Activated CD4-positive, alpha-beta T cell treated with anti-CD3 and anti-CD28 coated beads for 24 hours (primary cell): ENCODE measurements at regions not wholly inside any gene's neighbourhood (a gene's known extent, or its start where the extent isn't known, plus 50 kb on each side); places are given as distances from the start of the nearest gene placed in this dataset.

Source experiments
- DNase-seq, 2 donors: peaks; one replicate each; pipeline ENCODE4 v3.0.0-alpha.2; 2020; ENCODE audit warnings: low read depth in 2 of 2

- DNase-seq = no peak
These were observed 228.9 kb downstream of the RBM43 start for GRCh38 chr2:151032741-151033191.

DNA sequence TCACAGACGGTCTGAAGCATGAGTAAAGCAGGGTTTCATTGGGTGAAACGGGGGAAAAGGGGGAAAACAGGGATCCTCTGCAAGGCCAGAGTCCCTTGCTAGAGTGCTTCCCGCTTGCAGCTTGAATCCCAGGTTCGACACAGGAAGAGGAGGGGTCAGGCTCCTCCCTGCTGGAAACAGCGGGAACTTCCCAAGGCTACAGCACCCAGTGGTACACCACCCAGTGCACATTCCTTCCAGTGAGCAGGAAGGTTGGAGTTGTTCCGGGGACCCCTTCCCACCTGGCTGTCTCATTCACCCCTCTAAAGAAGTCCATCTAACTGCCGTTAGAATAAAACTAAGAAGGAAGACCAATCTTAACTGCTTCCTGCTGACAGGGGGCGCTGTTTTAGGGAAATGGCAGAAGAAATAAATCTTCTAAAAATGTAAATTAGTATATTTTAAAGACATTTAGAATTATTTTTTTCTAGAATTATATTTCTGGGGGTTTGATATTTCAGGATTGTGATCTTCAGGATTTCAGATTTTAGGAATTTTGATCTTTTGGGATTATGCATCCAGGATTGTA, 230.9 kb downstream of the RBM43 start:
- DNase-seq = no peak

DNA sequence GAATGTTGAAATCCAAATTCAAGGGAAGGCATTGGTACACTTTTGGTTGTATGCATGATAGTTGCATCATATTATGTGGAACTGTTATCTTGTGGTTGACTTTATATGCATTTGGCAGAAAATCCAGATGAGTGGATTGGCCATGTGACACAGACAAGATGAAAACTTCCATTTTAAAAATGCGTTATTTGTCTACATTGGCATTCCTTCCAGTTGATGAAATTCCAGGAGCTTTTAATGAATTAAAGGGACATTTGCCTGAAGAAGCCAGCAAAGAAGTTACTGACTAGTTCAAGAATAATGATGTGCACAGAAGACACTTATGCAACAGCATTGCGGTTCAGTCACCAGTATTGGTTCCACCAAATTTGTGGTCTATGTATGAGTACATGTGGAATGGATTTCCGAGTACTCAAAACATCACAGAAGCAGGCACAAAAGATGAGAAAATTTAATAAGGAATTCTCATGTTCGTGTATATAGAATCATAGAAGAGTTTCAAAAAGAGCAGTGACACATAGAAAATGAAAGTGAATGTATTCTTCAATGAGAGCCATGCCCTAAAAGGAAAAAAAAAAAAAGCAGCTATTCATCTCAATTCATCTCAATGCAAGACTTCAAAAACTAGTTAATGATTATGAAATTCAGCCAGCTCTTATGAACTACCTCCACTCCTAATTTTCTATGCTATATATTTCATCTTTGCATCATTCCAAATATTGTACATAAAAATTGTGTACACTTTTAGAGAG, 232.1 kb downstream of the RBM43 start:
- DNase-seq = no peak

- DNase-seq = no peak
These were observed 232.9 kb downstream of the RBM43 start for GRCh38 chr2:151028691-151029176.

DNA sequence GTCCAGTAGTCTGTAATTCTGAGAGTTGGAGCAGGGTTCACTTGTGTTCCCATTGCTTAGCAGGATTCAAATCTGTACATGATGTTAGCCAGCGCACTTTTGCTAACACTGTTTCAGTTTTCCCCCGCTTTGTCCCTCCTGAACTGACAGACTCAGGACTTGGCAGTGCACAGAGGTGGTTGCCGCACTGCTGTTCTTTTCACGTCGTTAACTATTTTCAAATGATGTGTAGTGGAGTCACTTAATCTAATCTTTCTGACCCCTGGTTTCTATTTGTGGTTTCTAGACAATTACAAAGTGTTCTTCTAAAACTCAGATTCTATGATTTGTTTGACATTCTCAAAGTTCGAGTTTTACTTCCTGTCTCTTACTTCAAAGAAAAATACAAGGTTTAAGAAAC, 234.5 kb downstream of the RBM43 start:
- DNase-seq = no peak

GRCh38 chr2:151025816-151026215, 235.8 kb downstream of the RBM43 start:
- no peak for DNase-seq

DNA sequence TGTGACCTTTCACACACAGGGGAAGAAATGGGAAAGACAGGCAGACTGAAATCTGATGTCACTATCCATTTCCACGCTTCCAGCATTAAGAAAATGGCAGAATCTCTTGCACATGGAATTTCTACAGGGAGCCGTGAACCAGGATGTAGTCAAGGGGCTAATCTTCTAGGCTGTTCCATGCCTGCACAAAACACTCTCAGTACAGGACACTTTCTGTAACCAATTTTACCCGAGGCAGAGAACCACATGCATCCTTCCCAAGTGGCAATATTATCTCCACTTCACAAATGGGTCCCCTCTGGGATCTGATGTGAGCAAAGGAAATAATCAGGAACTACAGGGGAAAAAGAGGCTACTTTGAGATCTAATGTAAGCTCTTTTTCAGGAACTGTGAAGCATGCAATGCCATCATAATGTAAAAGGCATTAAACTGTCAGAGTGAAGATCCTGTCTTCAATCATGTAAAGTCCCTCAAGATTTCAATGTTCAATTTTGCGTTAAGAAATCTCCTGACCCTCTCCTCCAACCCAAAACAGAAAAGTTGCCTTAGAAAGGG, 236.9 kb downstream of the RBM43 start:
- DNase-seq = no peak

GRCh38 chr2:151021747-151022452, 239.8 kb downstream of the RBM43 start:
- DNase-seq = no peak

GRCh38 chr2:151020411-151020810, 241.3 kb downstream of the RBM43 start:
- DNase-seq = no peak

DNA sequence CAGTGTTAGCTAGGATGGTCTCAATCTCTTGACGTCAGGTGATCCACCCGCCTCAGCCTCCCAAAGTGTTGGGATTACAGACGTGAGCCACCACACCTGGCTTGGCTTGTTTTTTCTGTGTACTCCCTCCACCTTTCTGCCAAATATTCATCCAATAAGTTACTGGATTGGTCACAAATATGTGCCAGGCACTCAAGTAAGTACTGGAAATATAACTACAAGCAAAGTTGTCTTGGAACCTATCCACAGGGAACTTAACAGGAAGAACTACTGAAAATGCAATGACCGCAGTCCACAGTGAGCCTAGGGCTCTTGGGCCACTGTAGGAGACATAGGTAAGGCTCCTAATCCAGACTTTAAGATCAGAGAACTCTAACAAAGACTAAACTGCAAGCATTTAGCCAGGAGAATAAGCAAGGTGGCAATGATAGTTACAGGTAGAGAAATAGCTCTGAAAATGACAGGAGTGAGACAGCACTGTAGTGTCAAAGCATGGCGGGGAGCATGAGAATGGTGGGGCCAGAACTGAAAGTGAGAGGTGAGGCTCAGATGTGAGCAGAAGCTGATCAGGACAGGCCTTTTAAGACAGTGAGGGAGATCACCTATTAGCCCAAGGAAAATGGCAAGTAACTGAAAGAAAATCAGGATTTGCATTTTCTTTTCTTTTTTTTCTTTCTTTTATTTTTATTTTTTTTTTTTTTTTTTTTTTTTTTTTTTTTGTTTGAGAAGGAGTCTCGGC, 252.1 kb downstream of the RBM43 start:
- no peak for DNase-seq

- no peak for DNase-seq
These were observed 254.3 kb downstream of the RBM43 start for GRCh38 chr2:151007365-151007764.

GRCh38 chr2:151002959-151003600, 258.6 kb downstream of the RBM43 start:
- no peak for DNase-seq

DNA sequence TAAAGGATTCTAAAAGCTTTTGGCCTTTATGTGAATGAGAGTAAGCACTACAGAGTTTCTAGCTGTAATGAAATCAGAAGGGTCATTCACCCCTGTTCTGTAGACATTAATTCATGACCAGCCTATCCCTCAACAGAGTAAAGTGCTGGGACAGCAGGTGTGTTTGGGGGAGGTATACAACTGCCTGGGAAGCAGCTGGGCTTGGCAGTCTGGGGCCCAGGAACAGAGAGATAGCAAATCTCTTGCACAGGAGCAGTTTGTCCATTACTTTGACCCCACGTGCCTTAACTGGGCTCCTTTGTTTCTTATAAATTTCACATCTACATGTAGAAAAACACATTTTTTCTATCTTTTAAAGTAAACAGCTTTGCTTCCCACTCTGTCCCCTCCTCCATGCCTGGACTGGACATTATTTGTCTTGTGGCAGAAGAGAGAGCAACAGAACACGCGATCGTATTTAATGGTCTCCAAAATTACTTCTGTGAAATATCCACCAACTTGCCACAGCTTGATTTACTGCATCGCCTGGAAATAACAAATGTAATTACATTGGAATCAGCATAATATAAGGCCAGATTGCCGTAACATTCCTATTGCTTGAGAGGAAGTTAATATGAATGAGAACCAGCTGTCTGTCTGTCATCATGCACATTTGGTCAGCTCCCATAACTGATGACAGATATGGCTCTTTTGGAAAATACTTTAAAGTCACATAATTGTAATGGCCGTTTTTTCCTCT, 263.8 kb downstream of the RBM43 start:
- no peak for DNase-seq

DNA sequence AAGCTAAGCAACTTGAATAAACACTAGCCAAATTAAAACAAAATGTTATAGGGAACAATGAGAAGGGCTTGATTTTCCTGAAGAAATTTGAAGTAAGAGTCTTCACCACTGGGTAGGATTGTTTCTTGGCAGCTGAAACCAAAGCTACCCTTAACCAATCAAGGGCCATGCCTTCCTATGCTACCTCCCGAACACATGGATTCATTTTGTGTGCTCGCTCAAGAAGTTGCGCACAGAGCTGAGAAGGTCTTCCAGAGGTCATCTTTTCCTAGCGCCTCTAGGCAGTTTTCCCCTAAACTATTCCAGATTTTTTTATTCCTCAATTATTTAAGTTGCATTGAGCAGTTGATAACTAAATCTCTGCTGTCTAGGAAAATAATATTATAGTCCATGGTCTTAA, 264.6 kb downstream of the RBM43 start:
- DNase-seq = no peak

DNA sequence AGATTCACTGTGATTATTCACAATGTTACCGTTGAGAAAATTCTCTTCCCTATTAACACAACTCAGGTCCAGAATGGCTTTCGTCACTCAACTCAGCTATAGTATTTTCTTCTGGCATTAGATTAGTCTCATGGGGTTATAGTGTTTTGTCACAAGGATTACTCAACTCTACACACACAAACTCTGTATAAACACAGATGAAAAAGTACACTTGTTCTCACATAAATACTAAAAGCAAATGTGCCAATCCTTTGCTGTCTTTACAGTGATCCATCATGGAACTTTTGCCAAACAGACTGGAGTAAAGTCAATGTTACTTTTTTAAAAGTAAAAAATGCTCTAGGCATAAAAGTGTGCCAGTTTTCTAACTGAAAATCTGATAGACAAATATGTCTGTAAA, 267.6 kb downstream of the RBM43 start:
- DNase-seq = no peak

DNA sequence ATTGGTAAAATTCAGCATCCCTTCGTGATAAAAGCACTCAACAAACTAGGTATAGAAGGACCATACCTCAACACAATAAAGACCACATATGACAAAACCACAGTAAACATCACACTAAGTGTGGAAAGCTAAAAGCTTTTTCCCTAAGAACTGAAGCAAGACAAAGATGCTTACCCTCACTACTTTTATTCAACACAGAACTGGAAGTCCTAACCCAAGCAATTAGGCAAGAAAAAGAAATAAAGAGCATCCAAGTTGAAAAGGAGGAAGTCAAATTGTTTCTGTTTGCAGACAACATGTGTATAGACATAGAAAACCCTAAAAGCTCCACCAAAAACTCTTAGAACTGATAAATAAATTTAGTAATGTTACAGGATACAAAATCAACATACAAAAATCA, 271.7 kb downstream of the RBM43 start:
- no peak for DNase-seq

GRCh38 chr2:150985741-150986140, 275.9 kb downstream of the RBM43 start:
- no peak for DNase-seq

DNA sequence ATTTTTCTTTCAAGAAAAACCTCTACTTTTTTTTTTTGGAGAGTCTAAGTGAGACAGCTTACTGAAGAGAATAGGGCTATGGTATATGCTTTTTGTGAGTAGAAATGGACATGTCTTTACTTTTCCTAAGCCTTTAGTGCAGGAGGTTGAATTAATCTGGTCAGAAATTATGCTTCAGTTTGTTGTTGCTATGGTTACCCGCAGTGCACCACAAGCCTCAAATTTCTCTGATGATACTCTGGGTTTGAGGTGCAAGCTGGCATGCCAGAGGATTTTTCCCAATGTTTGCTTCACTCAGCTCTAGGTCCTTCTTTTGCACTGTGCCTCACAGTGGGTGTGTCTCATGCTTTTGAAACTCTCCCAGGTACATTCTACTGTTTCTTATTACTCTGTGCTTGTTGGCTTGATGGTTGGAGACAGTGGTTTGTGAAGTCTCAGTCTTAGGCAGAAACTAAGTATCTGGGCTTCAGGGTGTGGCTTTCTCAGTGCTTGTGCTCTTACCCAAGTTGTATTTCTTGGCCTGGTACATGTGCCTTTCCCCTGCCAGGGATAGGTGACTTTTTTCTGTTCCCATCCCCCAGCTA, 278.3 kb downstream of the RBM43 start:
- no peak for DNase-seq

DNA sequence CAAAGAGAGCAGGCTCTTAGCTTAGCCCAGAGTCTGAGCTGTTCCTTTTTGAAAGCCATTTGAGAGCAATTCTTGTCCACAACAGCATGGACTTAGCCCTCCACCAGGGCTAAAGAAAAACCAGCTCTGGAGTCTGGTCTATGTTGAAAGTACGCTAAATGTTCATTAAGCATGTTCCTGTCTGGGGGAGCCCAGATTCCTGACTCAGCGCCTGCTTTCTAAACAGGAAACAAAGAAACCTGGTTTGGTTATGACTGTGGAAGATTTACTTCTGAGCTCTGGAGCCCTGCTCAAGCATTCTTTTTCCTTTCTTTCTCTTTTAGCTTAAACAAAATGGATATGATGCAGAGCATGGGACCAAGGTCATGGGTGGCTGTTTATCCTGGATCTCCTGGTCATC, 279.8 kb downstream of the RBM43 start:
- no peak for DNase-seq

DNA sequence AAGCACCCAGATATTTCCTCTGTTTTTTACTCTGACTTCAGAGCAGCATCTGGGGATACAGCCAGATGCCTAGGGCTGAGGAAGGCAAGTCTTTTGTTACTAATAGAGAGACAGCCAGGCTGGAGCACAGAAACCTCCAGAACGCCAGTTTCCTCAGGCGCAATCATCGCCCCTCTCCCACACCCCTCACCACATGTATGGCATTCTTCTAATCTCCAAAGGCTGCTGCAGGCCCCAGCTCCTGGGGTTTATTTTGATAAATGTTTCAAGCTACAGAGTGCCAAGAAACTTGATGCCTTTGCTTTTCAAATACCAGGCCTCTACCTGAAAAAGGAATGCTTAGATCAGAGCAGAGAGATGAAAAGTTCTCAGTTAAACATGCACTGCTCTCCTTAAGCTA, 283.6 kb downstream of the RBM43 start:
- DNase-seq = no peak
